ENCODE measurements at regions not wholly inside any gene's neighbourhood (a gene's known extent, or its start where the extent isn't known, plus 50 kb on each side); places are given as distances from the start of the nearest gene placed in this dataset.

DNA sequence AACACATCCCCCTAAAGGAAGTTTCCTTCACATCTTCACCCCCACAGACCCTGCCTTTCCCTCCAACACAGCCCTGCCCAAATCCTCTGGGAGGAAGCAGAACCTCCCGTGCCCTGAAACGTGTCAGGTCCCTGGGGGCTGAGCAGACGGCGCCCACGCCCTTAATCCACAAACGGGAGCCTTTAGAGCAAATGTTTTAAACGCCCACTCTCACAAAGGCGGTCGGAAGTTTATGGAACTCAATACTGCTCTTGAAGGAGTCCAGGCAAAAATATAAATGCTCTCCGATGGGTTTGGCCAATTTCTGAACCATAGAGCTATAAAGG, 237.1 kb upstream of the AFDN start:
- no peak for DNase-seq

DNA sequence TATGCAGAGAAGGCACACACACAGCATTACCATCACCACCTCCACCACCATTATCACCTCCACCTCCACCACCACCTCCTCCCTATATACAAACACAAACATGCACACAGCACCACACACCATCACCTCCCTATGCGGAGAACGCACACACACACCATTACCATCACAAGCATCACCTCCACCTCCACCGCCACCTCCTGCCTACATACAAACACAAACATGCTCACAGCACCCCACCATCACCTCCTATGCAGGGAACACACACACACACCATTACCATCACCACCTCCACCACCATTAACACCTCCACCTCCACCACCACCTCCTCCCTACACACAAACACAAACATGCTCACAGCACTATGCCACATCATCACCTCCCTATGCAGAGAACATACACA, 236.5 kb upstream of the AFDN start:
- DNase-seq, result no peak

All from NCI-H446 (cell line).